BE2C (cell line): ENCODE measurements at regions not wholly inside any gene's neighbourhood (a gene's known extent, or its start where the extent isn't known, plus 50 kb on each side); places are given as distances from the start of the nearest gene placed in this dataset.

Source experiments
- DNase-seq: peaks from one replicate; pipeline ENCODE4 v3.0.0-alpha.2; 2020
- H3K27me3 ChIP-seq: fragments of 250-450 bp; sonication (Bioruptor Pico); 2 replicates; pipeline ENCODE4 v1.5.1; 2020; ENCODE audit warnings: mild to moderate bottlenecking
- H3K36me3 ChIP-seq: fragments of 250-450 bp; sonication (Bioruptor Pico); 2 replicates; pipeline ENCODE4 v1.5.1; 2020; ENCODE audit warnings: mild to moderate bottlenecking
- H3K4me1 ChIP-seq: fragments of 250-450 bp; sonication (Bioruptor Pico); 2 replicates; pipeline ENCODE4 v1.5.1; 2020
- H3K4me3 ChIP-seq: 2 replicates; pipeline ENCODE4 v1.5.1; 2011; ENCODE audit warnings: low read depth, low read length
- H3K9me3 ChIP-seq: fragments of 250-450 bp; sonication (Bioruptor Pico); 2 replicates; pipeline ENCODE4 v1.5.1; 2020
- TF ChIP-seq, protein P1 (sequence below): IDR thresholded peaks from 2 replicates; pipeline ENCODE4 v1.5.1; 2012; ENCODE audit warnings: mild to moderate bottlenecking, low read depth, low read length

DNA sequence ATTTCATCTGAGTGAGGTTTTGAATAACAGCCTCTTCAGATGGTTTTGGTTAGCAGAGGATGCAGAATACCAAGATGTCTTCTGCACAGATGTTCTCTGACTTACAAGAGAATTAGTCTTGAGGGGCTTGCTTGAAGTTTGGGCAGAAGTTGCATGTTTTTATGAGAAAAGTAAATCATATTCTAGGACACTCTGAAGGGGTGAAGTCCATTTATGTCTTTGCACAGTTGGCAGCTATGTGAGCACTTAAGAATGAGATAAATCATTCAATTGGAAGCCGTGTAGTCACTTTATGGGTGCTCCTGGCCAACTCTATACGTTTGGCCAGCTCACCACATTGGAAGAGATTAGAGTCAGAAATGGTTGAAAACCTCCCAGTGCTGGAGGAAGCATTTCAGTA, 252.7 kb upstream of the KCNIP4 start:
- TF ChIP-seq, protein P1, sequence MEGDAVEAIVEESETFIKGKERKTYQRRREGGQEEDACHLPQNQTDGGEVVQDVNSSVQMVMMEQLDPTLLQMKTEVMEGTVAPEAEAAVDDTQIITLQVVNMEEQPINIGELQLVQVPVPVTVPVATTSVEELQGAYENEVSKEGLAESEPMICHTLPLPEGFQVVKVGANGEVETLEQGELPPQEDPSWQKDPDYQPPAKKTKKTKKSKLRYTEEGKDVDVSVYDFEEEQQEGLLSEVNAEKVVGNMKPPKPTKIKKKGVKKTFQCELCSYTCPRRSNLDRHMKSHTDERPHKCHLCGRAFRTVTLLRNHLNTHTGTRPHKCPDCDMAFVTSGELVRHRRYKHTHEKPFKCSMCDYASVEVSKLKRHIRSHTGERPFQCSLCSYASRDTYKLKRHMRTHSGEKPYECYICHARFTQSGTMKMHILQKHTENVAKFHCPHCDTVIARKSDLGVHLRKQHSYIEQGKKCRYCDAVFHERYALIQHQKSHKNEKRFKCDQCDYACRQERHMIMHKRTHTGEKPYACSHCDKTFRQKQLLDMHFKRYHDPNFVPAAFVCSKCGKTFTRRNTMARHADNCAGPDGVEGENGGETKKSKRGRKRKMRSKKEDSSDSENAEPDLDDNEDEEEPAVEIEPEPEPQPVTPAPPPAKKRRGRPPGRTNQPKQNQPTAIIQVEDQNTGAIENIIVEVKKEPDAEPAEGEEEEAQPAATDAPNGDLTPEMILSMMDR, result no peak
- Histone ChIP-seq H3K9me3 (no peaks in the 10 kb centered on the region), H3K27me3 (no peaks in the 10 kb centered on the region), H3K36me3 (no peaks in the 10 kb centered on the region), H3K4me3 (no peak overlapping the region), H3K4me1 (no peaks in the 10 kb centered on the region)
- DNase-seq, result no peak

DNA sequence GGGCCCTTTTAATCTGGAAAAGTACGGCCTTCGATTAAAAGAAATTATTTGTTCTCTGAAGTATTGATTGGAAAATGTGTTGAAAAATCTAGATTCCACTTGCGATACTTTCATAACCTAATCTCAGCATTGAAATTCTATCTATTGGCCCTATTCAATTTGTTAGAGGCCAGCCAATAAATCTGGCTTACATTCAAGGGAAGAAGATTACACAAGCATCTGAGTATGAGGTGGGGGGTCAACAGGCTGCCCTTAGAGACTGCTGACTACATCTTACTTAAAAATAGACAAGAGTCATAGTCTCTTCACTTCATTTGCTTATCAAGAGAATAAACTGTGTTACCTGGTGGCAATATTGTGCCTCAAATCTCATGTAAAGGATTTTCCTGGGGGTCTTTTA, 248.0 kb upstream of the KCNIP4 start:
- Histone ChIP-seq H3K4me1 (no peaks in the 10 kb centered on the region), H3K9me3 (no peaks in the 10 kb centered on the region), H3K27me3 (no peaks in the 10 kb centered on the region), H3K4me3 (no peak overlapping the region), H3K36me3 (no peaks in the 10 kb centered on the region)
- TF ChIP-seq, protein P1, result no peak
- no peak for DNase-seq

DNA sequence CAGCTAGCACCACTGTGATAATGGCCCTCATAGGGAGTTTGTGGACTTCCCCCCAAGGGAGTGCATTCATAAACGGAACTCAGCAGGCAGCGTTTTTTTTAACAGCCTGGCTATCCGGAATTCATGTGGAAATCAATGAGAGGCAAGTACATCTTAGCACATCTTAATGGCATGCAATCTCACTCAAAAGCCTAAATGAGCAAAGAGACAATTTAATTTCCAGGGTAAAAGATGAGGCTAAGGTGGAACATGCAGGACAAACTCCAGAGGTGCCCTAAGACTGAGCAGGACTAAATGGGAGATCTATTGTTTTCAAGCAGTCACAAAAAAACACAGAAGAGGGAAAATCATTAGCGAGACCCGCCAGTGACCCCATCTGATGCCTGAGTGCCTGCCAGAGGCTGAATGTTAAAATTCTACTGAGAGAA, 243.5 kb upstream of the KCNIP4 start:
- H3K36me3 ChIP-seq, result no peaks in the 10 kb centered on the region
- H3K4me3 ChIP-seq, result no peak overlapping the region
- DNase-seq, result no peak
- no peaks in the 10 kb centered on the region for H3K4me1 ChIP-seq
- no peaks in the 10 kb centered on the region for H3K9me3 ChIP-seq
- H3K27me3 ChIP-seq, result no peaks in the 10 kb centered on the region
- TF ChIP-seq, protein P1, result no peak

DNA sequence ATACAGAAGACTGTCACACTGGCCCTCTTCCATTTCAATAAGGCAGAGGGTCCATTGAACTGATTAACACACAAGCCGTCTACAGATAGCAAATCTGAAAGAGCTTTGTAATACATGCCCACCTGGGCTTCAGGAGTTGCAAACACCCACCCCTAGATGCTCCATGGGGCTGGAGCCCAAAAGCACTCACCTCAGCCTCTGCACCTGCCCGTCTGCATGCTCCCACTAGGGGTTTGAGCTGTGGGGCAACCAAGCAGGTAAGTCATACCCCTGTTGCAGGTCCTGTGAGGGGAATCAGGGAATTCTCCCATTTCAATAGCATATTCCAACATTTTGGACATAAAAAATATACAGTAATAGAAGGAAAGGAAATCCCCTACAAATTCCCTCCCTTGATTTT, 243.0 kb upstream of the KCNIP4 start:
- Histone ChIP-seq H3K27me3 (no peaks in the 10 kb centered on the region), H3K4me3 (no peak overlapping the region), H3K4me1 (no peaks in the 10 kb centered on the region), H3K9me3 (no peaks in the 10 kb centered on the region), H3K36me3 (no peaks in the 10 kb centered on the region)
- TF ChIP-seq, protein P1, result no peak
- DNase-seq, result no peak

DNA sequence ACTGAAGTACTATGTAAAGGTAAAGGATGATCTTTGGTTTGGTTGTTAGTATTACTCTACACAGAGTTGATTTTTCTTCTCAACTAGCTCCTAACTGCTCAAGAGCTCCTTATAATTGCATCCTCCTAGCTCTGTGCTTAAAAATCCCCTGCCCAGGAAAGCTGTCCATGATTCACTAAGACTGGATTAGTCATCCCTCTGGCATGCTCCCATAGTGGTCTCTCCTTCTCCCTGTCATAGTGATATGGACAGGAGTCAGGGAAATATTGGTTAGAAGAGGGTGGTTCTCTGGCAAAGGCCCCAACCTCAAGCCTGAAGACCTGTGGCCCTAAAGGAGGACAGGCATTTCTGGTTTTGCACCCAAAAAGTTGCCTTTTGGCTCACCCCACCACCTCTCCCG, 242.3 kb upstream of the KCNIP4 start:
- Histone ChIP-seq H3K4me1 (no peaks in the 10 kb centered on the region), H3K9me3 (no peaks in the 10 kb centered on the region), H3K4me3 (no peak overlapping the region), H3K36me3 (no peaks in the 10 kb centered on the region), H3K27me3 (no peaks in the 10 kb centered on the region; the same call in 1 of the 2 replicates)
- TF ChIP-seq, protein P1, result no peak
- no peak for DNase-seq

DNA sequence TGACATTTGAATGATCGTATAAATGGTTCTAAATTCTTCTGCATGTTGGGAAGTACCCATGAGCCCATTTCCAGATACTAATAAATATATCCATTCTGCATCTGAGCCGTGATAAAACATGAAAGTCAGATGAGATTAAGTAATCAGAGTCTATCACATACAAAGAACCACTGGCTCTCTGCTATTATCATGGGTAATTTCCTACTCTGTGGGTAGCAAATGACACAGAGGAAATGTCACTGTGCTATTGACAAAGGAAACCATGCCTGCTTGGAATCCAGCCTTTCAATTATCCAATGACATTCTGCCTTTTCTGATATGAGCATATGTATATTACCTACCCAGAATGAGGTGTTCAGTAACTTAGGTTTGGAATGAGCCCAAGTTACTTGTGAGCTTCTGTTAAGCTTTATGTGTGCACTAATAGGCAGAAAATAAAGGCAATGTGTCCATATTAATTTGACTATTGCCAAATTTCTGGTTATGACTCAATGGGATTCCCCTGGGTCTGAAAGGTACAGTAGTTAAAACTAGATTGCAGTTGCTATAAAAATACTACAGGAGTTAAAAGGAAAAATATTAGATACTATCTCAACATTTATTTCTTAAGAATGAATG, 238.7 kb upstream of the KCNIP4 start:
- TF ChIP-seq, protein P1, result no peak
- no peak for DNase-seq
- Histone ChIP-seq H3K36me3 (no peaks in the 10 kb centered on the region), H3K9me3 (no peaks in the 10 kb centered on the region), H3K4me3 (no peak overlapping the region), H3K27me3 (no peaks in the 10 kb centered on the region; the same call in 1 of the 2 replicates), H3K4me1 (no peaks in the 10 kb centered on the region)
